GM04504 (cell line): ENCODE measurements at regions not wholly inside any gene's neighbourhood (a gene's known extent, or its start where the extent isn't known, plus 50 kb on each side); places are given as distances from the start of the nearest gene placed in this dataset.

Experiments
- DNase-seq: peaks from one replicate; pipeline ENCODE4 v3.0.0-alpha.2; 2012; ENCODE audit warnings: low read depth

DNA sequence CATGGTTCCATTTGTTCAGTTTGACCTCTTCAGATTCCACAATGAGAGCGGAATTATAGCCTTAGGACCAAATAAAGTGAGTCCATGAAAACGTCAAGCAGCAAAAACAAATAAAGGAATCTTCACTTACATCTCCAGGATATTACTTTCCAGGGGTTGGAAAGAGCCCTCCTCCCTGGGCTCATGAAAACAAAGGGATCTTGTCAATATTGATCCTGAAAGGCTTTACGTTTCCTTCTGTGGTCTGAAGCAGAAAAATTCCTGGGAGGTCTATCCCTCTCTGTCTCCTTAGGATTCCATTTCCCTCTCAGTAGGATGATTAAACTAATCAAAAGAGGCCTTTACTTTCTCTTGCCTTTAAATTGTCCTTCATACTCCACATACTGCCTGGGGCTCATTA is 293.5 kb downstream of the GPAM start:
- no peak for DNase-seq

GRCh38 chr10:111916011-111916410 is 267.6 kb downstream of the GPAM start:
- no peak for DNase-seq

GRCh38 chr10:111921821-111922220 is 261.7 kb downstream of the GPAM start:
- DNase-seq = no peak

GRCh38 chr10:111923032-111923431 is 260.5 kb downstream of the GPAM start:
- DNase-seq = no peak

- no peak for DNase-seq
These were observed 257.3 kb downstream of the GPAM start for GRCh38 chr10:111926286-111926685.

DNA sequence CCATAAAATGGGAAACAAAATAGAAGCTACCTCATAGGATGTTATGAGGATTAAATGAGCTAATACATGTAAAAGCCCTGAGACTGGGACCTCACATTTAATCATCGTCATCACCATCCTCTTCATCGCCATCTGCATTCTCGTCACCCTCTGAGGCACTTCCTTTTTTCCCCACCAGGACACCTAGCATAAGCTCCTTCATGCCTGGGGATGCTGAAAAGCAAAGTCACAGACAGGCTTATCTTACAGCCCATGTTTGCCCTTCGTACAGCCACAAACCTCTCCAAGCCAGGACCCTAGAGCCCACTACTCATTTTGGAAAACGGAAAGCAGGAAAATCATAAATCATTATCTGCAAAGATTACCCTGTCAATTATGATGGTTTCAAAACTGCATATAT is 249.6 kb downstream of the GPAM start:
- no peak for DNase-seq

GRCh38 chr10:111934931-111935330 is 248.6 kb downstream of the GPAM start:
- no peak for DNase-seq

DNA sequence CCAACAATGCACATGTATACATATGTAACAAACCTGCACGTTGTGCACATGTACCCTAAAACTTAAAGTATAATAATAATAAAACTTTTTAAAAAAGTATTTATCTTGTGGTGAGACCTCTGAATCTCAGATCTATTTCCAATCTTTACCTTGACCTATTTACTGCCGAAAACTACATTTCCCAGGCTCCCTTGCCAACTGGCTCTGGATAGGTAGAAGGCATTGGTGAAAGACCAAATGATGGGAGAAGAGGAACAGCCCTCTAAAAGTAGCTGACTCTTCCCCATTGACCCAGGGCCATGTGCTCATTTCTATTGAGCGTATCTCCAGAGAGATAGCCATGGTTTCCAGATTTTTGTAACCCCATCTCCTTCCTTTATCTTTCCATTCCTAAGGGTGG is 247.4 kb downstream of the GPAM start:
- no peak for DNase-seq

GRCh38 chr10:111944331-111944730 is 239.2 kb downstream of the GPAM start:
- DNase-seq = no peak

GRCh38 chr10:111953949-111954348 is 229.6 kb downstream of the GPAM start:
- DNase-seq = no peak

- DNase-seq = no peak
These were observed 229.2 kb downstream of the GPAM start for GRCh38 chr10:111954386-111954785.

DNA sequence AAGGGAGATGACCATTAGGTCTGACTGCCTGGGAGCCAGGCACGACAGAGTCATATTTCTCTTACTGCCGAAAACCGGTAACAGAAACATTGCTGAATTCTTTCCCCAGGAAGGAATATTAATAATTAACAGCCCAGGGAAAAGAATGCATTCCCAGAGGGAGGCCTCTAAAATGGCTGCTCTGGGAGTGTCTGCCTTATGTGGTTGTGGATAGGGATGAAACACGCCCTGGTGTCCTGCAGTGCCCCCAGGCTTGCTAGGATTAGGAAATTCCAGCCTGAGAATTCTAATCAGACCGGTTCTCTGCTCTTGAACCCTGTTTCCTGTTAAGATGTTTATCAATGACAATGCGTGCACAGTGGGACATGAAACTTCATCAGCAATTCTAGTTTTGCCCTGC is 226.7 kb downstream of the GPAM start:
- DNase-seq = no peak

GRCh38 chr10:111962951-111963350 is 220.6 kb downstream of the GPAM start:
- DNase-seq = no peak

- DNase-seq = no peak
These were observed 216.4 kb downstream of the GPAM start for GRCh38 chr10:111967116-111967515.

- DNase-seq = no peak
These were observed 216.0 kb downstream of the GPAM start for GRCh38 chr10:111967547-111967946.

GRCh38 chr10:111968647-111969046 is 214.9 kb downstream of the GPAM start:
- DNase-seq = no peak

DNA sequence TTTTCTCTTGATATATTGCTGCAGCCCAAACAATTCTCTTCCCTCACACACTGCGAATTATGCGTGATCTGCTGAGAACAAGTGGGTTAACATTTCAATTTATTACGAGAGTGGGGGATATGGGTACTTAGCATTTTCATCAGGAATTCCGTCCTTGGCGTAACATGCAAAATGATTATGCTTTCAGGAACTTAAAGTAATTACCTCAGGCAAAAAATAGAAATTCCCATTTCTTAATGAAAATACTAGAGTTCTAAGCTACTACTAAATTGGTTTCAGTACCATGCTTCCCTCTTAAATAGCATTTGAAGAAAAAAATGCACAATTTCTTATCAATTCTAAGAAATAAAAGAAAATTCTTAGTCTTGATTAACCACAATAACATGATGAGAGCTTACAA is 213.5 kb downstream of the GPAM start:
- no peak for DNase-seq

DNA sequence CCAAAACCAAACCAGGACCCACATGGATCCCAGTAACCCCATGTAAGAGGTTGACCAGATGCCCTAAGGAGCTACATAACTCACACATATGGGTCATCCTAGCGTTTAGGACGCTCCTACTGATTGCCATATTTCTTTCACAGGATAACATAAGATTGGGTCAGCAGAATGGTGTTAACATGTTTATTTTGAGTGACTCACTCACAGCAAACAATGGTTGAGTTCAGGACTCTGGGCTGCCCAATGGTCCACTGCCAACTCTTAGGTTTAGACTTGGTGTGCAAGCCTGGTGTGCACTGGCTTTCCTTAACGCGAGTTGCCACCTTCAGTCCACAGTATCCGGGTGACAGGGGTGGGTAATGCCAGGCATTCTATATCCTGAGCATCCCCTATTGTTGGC is 211.5 kb downstream of the GPAM start:
- DNase-seq = no peak

DNA sequence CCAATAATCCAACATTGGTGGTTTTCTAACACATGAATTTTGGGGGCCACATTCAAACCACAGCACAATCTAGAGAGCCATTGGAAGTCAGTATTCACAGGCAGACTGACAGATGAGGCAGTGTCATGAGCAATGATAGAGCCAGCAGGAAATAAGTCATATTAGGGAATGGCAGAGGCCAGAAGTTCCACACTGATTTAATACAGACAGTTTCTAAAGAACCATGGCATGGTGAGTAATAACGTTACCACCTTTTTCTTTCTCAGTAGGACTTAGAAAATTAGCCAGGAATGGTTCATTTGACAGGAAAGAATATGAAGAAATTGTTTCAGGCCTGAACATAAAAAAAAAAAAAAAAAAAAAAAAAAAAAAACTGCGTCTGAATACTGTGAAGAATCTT is 210.3 kb downstream of the GPAM start:
- no peak for DNase-seq

DNA sequence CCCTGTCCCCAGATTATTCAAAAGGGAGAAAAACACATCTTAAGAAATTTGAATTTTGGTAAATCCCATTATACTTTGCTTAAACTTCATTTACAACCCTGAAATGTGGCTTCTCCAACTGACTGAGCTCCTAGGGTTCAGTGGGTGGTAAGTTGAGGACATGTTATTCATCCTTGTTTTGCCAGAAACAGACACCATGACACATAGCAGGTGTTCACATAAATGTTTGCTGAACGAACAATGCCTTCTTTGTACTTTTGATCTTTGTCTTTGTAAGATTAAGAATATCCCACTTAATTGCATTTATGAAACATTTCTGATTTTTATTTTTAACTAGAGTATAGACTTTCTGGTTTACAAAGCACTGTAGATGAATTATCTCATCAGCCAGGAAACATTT is 209.7 kb downstream of the GPAM start:
- no peak for DNase-seq

- DNase-seq = no peak
These were observed 209.2 kb downstream of the GPAM start for GRCh38 chr10:111974325-111974724.

DNA sequence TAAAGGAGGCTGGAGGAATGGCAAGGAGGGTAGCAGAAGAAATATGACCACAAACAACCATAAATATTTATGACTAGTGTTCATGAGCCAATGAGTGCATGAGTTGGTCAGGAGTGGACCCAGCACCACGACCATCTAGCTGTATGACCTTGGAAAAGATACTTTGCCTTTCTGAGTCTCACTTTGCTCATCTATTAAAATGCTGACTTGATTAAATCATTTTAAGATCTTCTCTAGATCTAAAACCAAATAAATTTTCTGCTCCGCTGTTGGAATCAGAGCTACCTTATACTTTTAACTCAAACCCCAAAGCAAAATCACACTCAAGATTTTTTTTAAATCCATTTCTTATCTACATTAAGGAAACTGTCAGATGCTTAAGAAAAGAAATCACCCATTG is 207.0 kb downstream of the GPAM start:
- DNase-seq = no peak

GRCh38 chr10:111984057-111984456 is 199.5 kb downstream of the GPAM start:
- DNase-seq = no peak

GRCh38 chr10:111986079-111986478 is 197.5 kb downstream of the GPAM start:
- no peak for DNase-seq

DNA sequence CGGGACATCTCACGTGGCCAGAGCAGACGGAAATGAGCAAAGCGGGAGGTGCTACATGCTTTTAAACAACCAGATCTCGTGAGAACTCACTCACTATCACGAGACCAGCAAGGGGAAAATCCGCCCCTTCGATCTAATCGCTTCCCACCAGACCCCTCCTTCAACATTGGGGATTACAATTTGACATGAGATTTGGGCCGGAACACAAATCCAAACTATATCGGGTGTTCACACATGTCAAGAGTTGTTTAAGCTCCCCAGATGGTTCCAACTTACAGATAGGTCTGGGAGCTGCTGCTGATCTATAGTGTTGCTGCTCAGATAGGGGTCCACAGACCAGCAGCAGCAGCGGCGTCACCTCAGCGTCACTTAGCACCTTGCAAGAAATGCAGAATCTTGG is 194.9 kb downstream of the GPAM start:
- DNase-seq = no peak
